B cell (primary cell): ENCODE measurements at regions not wholly inside any gene's neighbourhood (a gene's known extent, or its start where the extent isn't known, plus 50 kb on each side); places are given as distances from the start of the nearest gene placed in this dataset.

ENCODE experiments used
- ATAC-seq: fragments of 200-7000 bp; cut with Tn5 transposase; one replicate; pipeline ENCODE4 v1.10.0; 2021; ENCODE audit warnings: low read depth, mild to moderate bottlenecking, moderate number of reproducible peaks, moderate library complexity
- CTCF ChIA-PET: fragments of 350-600 bp; sonication (Branson Sonifier 250); formaldehyde crosslinking; loops from one replicate; lab custom pipeline; 2021; ENCODE audit warnings: antibody characterized with exemption, inconsistent platforms; lab: Charles Lee
- POLR2A ChIA-PET: fragments of 350-600 bp; sonication (Branson Sonifier 250); formaldehyde crosslinking; loops from one replicate; lab custom pipeline; 2021; ENCODE audit warnings: antibody characterized with exemption; lab: Charles Lee
- DNase-seq: peaks from one replicate; pipeline ENCODE4 v3.0.0; 2013
- H2AFZ ChIP-seq: 2 replicates; pipeline ENCODE4 v1.6.1; 2012; ENCODE audit warnings: mild to moderate bottlenecking, low read depth, low read length; ENCODE audit not compliant: insufficient read depth, poor library complexity, severe bottlenecking
- H3K27ac ChIP-seq, 2 donors: 1 replicate in 1 of 2; 2 replicates in 1 of 2; pipeline ENCODE4 v1.5.1; 2012 to 2013; ENCODE audit warnings: low read length in 2 of 2, mild to moderate bottlenecking in 2 of 2, moderate library complexity in 1 of 2
- H3K27me3 ChIP-seq, 4 experiments: fragments of 200-600 bp in 1 of 4; sonication (generic) in 1 of 4; replicated peaks in 1 of 4; 1 replicate in 2 of 4; 2 replicates in 2 of 4; pipeline versions ENCODE4 v1.6.1 to v1.7.0; 2013 to 2016; ENCODE audit warnings: low read length in 3 of 4, mild to moderate bottlenecking in 2 of 4, mixed read lengths in 1 of 4, moderate library complexity in 1 of 4; ENCODE audit not compliant: insufficient read depth in 4 of 4, control insufficient read depth in 3 of 4; ENCODE audit errors: control extremely low read depth in 1 of 4
- H3K36me3 ChIP-seq, 2 experiments: replicated peaks in 1 of 2; 1 replicate in 1 of 2; 2 replicates in 1 of 2; pipeline versions ENCODE4 v1.6.1 to v1.7.1; 2013; ENCODE audit warnings: low read length in 1 of 2; ENCODE audit not compliant: insufficient read depth in 2 of 2, control insufficient read depth in 1 of 2; ENCODE audit errors: control extremely low read depth in 1 of 2, extremely low read depth in 1 of 2
- H3K4me1 ChIP-seq, 2 donors: fragments of 200-600 bp in 1 of 2; sonication (generic) in 1 of 2; 1 replicate in 1 of 2; 2 replicates in 1 of 2; pipeline versions ENCODE4 v1.5.1 to v1.6.1; 2013 to 2017; ENCODE audit warnings: low read length in 2 of 2; ENCODE audit not compliant: control insufficient read depth in 2 of 2, insufficient read depth in 2 of 2
- H3K4me2 ChIP-seq: replicated peaks from 2 replicates; pipeline ENCODE3; 2012; ENCODE audit warnings: mild to moderate bottlenecking, low read depth, low read length; ENCODE audit not compliant: poor library complexity, severe bottlenecking
- H3K4me3 ChIP-seq, 5 experiments: fragments of 200-600 bp in 1 of 5; sonication (generic) in 1 of 5; 1 replicate in 3 of 5; 2 replicates in 2 of 5; pipeline versions ENCODE4 v1.5.1 to v1.7.0; 2011 to 2016; ENCODE audit warnings: low read length in 4 of 5, mild to moderate bottlenecking in 4 of 5, low read depth in 2 of 5, control low read depth in 1 of 5, moderate library complexity in 1 of 5; ENCODE audit not compliant: insufficient read depth in 1 of 5; ENCODE audit errors: control extremely low read depth in 1 of 5, extremely low read depth in 1 of 5
- H3K79me2 ChIP-seq: fragments of 200-600 bp; sonication (generic); one replicate; pipeline ENCODE4 v1.6.0; 2016; ENCODE audit warnings: low read length; ENCODE audit not compliant: control insufficient read depth, insufficient read depth
- H3K9ac ChIP-seq: fragments of 200-600 bp; sonication (generic); 2 replicates; pipeline ENCODE4 v1.6.1; 2017; ENCODE audit warnings: mild to moderate bottlenecking, low read length, moderate library complexity
- H3K9me3 ChIP-seq, 3 donors: one replicate each; pipeline versions ENCODE4 v1.6.1 to v1.7.1; 2013; ENCODE audit warnings: low read length in 2 of 3; ENCODE audit not compliant: control insufficient read depth in 2 of 3, insufficient read depth in 1 of 3; ENCODE audit errors: control extremely low read depth in 1 of 3
- H4K20me1 ChIP-seq: 2 replicates; pipeline ENCODE4 v1.6.0; 2012; ENCODE audit warnings: mild to moderate bottlenecking, low read length; ENCODE audit not compliant: insufficient read depth, control insufficient read depth, poor library complexity, severe bottlenecking
- H3K27ac Mint-ChIP-seq: one replicate; pipeline ENCODE4 v1.8.0; 2021; ENCODE audit warnings: mixed read lengths
- H3K27me3 Mint-ChIP-seq: one replicate; pipeline ENCODE4 v1.8.0; 2021; ENCODE audit warnings: mixed read lengths
- H3K4me1 Mint-ChIP-seq: one replicate; pipeline ENCODE4 v1.8.0; 2021; ENCODE audit warnings: mixed read lengths
- H3K4me3 Mint-ChIP-seq: one replicate; pipeline ENCODE4 v1.8.0; 2021; ENCODE audit warnings: mixed read lengths
- H3K9me3 Mint-ChIP-seq: one replicate; pipeline ENCODE4 v1.8.0; 2022; ENCODE audit warnings: mixed read lengths; ENCODE audit not compliant: insufficient read depth
- EZH2 ChIP-seq: IDR thresholded peaks from 2 replicates; pipeline ENCODE4 v1.6.1; 2012; ENCODE audit warnings: borderline replicate concordance, low read depth, mild to moderate bottlenecking, moderate library complexity, low read length; ENCODE audit not compliant: insufficient read depth, poor library complexity, severe bottlenecking
- WGBS: methylation state at CpG from one replicate; pipeline ENCODE4 v1.1.5; 2013; ENCODE audit warnings: missing lambda C conversion rate; ENCODE audit not compliant: insufficient coverage; 5-methylcytosine and 5-hydroxymethylcytosine counted together
- intact Hi-C: fragments of 100-400 bp; cut with micrococcal nuclease; formaldehyde crosslinking; loops from one replicate; pipeline ENCODE4 v1.10.0; 2022
- TF ChIP-seq, protein P1 (sequence below): fragments of 200-600 bp; IDR thresholded peaks from one replicate; pipeline ENCODE4 v1.8.0; 2022; ENCODE audit warnings: antibody characterized with exemption, mild to moderate bottlenecking

- intact Hi-C loops: no loop called here
- POLR2A ChIA-PET: no interaction called here
- CTCF ChIA-PET: interaction anchor here (0.6 kb wide), 1 partner anchor 1877 kb away, joined by 3 read pairs; no protein-coding TSS in a partner anchor
- Histone ChIP-seq H3K27ac (no peak overlapping the region), H3K79me2 (no peaks in the 10 kb centered on the region), H3K4me3 (no peak overlapping the region), H4K20me1 (no peaks in the 10 kb centered on the region), H3K4me2 (no peak overlapping the region), H3K9me3 (no peaks in the 10 kb centered on the region), H3K9ac (no peak overlapping the region), H2AFZ (no peak overlapping the region), H3K4me1 (no peaks in the 10 kb centered on the region), H3K36me3 (no peaks in the 10 kb centered on the region), H3K27me3 (no peaks in the 10 kb centered on the region)
- TF ChIP-seq, protein P1, sequence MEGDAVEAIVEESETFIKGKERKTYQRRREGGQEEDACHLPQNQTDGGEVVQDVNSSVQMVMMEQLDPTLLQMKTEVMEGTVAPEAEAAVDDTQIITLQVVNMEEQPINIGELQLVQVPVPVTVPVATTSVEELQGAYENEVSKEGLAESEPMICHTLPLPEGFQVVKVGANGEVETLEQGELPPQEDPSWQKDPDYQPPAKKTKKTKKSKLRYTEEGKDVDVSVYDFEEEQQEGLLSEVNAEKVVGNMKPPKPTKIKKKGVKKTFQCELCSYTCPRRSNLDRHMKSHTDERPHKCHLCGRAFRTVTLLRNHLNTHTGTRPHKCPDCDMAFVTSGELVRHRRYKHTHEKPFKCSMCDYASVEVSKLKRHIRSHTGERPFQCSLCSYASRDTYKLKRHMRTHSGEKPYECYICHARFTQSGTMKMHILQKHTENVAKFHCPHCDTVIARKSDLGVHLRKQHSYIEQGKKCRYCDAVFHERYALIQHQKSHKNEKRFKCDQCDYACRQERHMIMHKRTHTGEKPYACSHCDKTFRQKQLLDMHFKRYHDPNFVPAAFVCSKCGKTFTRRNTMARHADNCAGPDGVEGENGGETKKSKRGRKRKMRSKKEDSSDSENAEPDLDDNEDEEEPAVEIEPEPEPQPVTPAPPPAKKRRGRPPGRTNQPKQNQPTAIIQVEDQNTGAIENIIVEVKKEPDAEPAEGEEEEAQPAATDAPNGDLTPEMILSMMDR: no peak
- no peak for TF ChIP-seq EZH2
- H3K27me3 Mint-ChIP-seq: no peaks in the 10 kb centered on the region
- H3K4me3 Mint-ChIP-seq: no peak overlapping the region
- H3K4me1 Mint-ChIP-seq: no peaks in the 10 kb centered on the region
- H3K9me3 Mint-ChIP-seq: no peaks in the 10 kb centered on the region
- no peak overlapping the region for H3K27ac Mint-ChIP-seq
- ATAC-seq (no peak), DNase-seq (no peak)
Observed at GRCh38 chr2:182615036-182615435, 101.0 kb upstream of the DNAJC10 start.

- Histone ChIP-seq H3K36me3 (no peaks in the 10 kb centered on the region), H3K4me3 (no peak overlapping the region), H3K9me3 (no peaks in the 10 kb centered on the region), H3K79me2 (no peaks in the 10 kb centered on the region), H4K20me1 (no peaks in the 10 kb centered on the region), H3K4me1 (no peaks in the 10 kb centered on the region), H3K27ac (no peak overlapping the region), H3K4me2 (no peak overlapping the region), H2AFZ (no peak overlapping the region), H3K9ac (no peak overlapping the region), H3K27me3 (no peaks in the 10 kb centered on the region)
- ATAC-seq (no peak), DNase-seq (no peak)
- WGBS: no CpG with 5 or more reads among the region's 3 CpGs
- Mint-ChIP-seq H3K4me3 (no peak overlapping the region), H3K27ac (no peak overlapping the region), H3K27me3 (no peaks in the 10 kb centered on the region), H3K9me3 (no peaks in the 10 kb centered on the region), H3K4me1 (no peaks in the 10 kb centered on the region)
- intact Hi-C loops: no loop called here
- POLR2A ChIA-PET: no interaction called here
- CTCF ChIA-PET: no interaction called here
- TF ChIP-seq EZH2: no peak
- TF ChIP-seq, protein P1: no peak
Observed at GRCh38 chr2:182616471-182617393, 99.3 kb upstream of the DNAJC10 start.
